A549 (cell line): ENCODE measurements at regions not wholly inside any gene's neighbourhood (a gene's known extent, or its start where the extent isn't known, plus 50 kb on each side); places are given as distances from the start of the nearest gene placed in this dataset.
"Not testable (repeated sequence)": the region's sequence is repeated elsewhere in the genome, so short reads cannot be mapped to it uniquely, and the experiment has no call there.

Source experiments
- CHD2 ChIP-seq: fragments of 150-350 bp; IDR thresholded peaks from 2 replicates; pipeline ENCODE4 v1.6.1; 2014; ENCODE audit warnings: low read length; ENCODE audit not compliant: partially characterized antibody
- CTCF ChIP-seq: fragments of >200 bp; sonication (Bioruptor Twin); formaldehyde crosslinking; IDR thresholded peaks from 3 replicates; pipeline ENCODE4 v1.5.1; 2016
- MAFK ChIP-seq: fragments of 450-650 bp; IDR thresholded peaks from 2 replicates; pipeline ENCODE4 v1.6.1; 2014; ENCODE audit not compliant: partially characterized antibody
- MAX ChIP-seq: IDR thresholded peaks from 2 replicates; pipeline ENCODE4 v1.6.1; 2012
- NR3C1 ChIP-seq: fragments of >200 bp; sonication (Bioruptor Twin); formaldehyde crosslinking; IDR thresholded peaks from 3 replicates; pipeline ENCODE4 v1.6.1; 2017

DNA sequence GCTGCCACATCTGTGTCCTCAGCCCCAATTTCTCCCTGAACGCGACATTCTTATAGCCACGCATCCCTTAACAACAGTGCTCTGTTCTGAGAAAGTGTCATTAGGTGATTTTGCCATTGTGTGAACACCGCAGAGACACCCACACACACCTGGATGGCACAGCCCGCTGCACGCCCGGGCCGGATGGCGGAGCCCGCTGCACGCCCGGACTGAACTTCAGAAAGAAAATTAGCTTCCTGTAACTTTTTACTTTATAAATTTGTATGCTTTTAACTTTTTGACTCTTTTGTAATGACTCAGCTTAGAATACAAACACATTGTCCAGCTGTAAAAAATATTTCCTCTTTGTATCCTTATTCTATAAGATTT, 567.0 kb upstream of the B3GAT1 start:
- not testable (repeated sequence) for TF ChIP-seq CTCF, CHD2, NR3C1, MAFK, MAX
